GM18511 (cell line): ENCODE measurements at regions not wholly inside any gene's neighbourhood (a gene's known extent, or its start where the extent isn't known, plus 50 kb on each side); places are given as distances from the start of the nearest gene placed in this dataset.
"Not testable (repeated sequence)": the region's sequence is repeated elsewhere in the genome, so short reads cannot be mapped to it uniquely, and the experiment has no call there.

Source experiments
- ATAC-seq: cut with Tn5 transposase; IDR thresholded peaks from one replicate; pipeline ENCODE4 v1.9.1; 2021; ENCODE audit warnings: mild to moderate bottlenecking, moderate library complexity; ENCODE audit not compliant: unreplicated experiment

DNA sequence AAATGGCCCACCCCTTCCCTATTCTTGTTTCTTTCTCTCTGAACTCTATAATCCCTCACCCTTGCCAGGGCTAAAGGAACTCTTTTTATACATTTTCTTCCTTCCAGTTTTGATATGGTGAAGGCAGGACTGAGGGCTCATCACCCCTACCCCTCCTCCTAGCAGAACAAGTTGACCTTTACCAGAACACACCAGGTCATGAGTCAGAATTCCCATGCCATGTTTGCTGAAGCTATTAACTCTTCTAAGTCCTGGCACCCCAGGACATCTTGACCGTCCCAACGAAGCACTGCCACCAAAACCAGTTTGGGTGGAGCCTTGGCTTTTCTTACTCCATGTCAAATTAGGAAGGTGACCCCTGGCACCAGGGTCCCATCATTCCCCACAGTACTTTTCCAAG is 57.5 kb upstream of the DYNLT3 start:
- no peak for ATAC-seq

DNA sequence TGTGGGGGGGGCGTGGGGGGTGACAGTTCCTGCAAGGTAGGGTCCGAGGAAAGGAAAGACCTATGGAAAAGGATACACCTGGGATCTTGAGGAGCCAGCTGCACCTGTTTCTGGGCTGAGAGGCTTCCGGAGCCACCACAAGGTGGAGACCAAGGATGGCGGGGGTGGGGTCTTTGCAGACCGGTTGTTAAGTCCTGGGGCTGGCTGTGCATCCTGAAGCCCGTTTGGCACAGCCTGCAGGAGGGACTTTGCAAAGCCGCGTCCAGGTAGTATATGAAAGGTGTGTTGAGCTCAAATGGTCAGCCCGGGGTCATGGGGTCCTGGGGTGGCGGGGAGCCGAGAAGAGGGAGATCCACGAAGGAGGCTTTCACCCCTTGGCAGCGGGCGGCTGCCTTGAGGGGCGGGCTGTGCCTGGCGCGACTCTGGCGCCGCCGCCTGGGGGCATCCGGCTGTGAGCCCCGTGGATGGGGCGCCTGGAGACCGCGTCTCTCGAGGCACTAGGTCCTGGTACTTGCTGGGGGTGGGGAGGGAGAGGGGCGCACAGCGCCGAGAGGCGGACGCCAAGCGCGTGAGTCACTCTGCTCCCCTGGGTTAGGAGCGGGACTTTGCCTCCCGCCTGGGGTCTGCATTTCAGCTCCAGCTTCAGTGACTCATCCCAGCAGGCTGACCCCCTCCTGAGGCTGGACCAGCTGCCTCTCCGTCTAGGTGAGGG is 58.2 kb upstream of the DYNLT3 start:
- no peak for ATAC-seq

DNA sequence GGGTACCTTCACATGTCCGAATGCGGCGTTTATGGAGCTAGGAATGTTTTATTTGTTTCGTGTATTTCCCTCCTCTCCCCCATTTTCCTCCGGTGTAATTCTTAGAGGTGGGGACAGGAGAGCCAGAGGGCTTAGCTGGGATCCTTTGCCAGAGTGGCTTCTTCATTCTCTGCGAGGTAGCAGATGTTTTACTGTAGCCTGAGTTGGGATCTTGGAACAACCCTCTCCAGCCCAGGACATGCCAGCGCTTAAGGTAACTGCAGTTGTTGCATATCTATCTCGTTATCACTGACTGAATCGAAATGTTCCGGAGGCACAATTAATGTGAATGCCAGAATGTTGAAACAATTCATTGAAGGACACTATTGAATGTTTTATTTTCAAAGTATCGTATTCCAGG is 59.0 kb upstream of the DYNLT3 start:
- no peak for ATAC-seq

DNA sequence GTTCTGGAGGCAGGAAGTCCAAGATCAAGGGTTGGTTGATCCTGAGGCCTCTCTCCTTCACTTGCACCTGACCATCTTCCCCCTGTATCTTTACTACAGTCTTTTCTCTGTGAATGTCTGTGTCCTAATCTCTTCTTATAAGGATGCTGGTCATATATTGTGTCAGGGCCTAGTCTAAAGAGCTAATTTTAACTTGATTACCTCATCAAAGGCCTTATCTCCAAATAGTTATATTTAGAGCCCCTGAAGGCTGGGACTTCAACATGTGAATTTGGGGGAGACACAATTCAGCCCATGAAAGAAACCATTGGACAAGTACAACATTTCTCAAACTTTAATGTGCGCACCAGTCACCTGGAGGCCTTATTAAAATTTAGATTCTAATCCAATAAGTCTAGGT is 62.8 kb upstream of the DYNLT3 start:
- no peak for ATAC-seq

DNA sequence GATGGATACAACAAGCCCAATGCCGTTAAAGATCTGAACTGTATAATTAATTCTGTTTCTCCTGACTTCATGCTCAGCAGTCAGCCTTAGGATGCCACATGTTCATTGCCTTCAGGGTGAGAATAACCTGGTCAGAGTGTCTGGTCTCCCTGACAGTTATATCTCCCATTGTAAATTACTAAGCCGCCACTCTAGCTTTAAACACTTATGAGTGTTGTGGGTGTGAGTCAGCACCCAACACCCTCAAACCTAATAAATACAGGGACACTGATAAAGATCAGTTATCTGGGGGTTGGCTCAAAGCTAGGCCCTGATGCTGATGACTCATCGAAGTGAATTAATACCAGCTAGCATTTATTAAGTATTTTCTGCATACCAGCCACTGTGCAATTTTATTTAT is 64.9 kb upstream of the DYNLT3 start:
- ATAC-seq, result no peak

DNA sequence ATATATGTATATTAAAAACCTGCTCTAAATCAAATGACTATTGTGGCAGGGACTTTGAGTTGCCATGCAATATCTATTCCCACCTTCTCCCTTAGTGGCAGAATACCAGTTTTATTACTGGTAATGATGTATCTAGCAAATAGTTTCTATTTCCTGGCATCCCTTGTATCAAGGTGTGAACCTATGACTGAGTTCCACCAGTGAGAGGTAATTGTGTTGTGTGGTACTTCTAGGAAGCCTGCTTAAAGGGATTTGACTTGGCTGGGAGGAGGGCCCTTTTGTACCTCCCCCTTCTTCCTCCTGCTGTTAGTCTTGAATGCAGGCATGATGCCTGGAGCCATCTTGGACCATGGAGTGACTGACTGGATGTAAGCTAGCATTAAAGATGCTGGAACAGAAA is 65.4 kb upstream of the DYNLT3 start:
- no peak for ATAC-seq

DNA sequence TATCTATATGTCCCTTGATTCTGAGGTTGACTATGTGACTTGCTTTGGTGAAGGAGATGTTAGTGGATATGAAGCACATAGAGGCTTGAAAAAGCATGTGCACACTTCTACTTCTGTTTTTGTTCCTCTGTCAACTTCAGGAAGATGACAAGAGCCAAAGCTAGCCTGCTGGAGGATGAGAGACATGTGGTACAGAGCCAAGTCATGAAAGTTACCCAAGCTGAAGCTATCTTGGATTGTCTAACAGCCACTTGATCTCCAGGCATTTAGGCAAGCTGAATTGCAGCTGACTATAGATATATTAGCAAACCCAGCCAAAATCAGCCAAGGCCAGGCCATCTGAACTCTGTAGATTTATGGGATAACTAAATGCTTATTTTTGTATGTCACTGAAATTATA is 70.8 kb upstream of the DYNLT3 start:
- ATAC-seq, result no peak

DNA sequence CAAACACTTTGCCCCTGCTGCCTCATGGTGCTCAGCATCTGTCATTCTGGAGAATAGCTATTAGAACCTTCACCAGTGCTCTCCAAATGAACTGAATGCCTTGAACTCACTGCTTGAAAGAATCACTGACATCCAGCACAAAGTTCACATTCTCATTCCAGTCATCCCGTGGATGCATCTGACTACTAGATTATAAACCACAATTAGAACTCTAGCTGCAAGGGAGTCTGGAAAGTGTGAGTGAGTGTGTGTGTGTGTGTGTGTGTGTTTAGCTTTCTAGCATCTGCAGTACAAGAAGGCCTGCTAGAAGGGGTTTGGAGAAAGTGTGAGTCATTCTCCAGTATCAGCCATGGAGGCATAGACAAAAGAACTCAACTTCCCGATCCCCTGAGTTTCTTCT is 71.3 kb upstream of the DYNLT3 start:
- ATAC-seq, result no peak

DNA sequence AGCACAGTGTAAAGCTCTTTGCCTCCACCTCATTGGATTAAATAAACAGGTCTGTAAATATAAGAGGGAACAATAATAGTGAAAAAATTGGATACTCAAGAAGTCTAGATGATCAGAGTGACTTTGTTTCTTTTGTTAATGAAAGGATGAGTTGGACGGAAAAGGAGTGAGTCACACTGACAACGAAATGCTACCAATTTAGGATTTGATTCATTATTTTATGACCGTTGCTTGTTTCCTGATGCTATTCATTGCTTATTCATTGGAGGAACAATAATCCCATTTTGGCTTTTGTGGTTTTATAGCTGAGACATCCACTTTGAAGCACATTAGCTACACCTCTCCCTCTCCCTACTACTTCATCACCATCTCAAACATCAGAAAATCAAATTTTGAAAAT is 74.4 kb upstream of the DYNLT3 start:
- ATAC-seq, result no peak

DNA sequence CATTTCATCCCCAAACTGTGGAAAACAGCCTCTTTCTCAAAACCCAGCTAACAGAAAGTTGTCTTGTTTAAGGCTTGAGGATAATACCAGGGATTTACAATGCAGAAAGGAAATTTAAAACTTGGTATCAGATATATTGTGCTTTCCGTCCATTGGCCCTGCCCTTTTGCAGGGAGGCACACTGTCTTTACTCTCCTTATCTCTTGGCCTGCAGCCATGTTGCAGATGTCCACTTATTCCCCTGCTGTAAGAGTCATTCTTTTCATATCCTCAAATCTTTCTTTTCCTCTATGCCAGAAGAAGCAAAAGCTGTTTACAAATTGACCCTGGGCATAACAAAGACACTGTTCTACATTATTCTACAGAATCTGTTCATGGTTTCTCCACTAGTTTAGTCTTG is 75.6 kb upstream of the DYNLT3 start:
- no peak for ATAC-seq

DNA sequence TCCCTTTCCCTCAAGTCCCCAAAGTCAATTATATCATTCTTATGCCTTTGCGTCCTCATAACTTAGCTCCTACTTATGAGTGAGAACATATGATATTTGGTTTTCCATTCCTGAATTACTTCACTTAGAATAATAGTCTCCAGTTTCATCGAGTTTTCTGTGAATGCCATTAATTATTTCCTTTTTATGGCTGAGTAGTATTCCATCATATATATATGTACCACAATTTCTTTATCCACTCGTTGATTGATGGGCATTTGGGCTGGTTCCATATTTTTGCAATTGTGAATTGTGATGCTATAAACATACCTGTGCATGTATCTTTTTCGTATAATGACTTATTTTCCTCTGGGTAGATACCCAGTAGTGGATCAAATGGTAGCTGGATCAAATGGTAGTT is 78.4 kb upstream of the DYNLT3 start:
- not testable (repeated sequence) for ATAC-seq

DNA sequence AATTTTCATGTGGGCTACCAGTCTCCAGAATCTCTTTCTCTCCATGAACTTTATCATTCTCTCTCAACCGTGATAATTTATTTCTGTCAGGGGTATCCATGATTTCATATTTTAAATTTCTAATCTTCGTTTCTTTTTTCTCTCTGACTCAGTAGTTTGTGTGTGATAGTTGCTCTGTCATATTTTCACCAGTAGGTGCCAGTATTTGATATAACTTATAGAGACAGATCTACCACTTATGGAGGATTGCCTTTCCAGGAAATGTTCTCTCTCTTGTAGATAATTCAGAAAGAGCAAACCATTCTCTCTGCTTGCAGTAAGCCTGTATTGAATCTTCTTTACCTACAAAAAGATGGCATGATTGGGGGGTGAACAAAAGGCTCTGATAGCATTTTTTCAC is 79.3 kb upstream of the DYNLT3 start:
- peak; percentile 64 for ATAC-seq

DNA sequence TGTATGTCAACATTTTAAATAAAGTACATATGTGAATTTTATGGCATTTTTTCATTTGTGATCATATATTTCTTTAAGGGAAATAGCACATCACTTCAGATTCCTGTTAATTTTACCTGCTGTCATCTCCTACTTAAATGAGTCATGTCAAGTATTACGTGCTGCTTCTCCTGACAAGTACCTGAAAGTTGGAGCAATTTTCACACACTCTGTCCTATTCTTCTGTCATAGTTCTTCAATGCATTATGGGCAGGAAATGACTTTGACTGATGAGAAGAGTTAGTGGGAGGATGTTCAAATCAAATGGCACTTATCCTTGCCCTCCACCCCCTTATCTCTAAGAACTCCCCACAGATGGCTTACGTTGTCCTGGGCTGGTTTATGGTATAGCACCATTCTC is 64.2 kb upstream of the SYTL5 start:
- no peak for ATAC-seq

DNA sequence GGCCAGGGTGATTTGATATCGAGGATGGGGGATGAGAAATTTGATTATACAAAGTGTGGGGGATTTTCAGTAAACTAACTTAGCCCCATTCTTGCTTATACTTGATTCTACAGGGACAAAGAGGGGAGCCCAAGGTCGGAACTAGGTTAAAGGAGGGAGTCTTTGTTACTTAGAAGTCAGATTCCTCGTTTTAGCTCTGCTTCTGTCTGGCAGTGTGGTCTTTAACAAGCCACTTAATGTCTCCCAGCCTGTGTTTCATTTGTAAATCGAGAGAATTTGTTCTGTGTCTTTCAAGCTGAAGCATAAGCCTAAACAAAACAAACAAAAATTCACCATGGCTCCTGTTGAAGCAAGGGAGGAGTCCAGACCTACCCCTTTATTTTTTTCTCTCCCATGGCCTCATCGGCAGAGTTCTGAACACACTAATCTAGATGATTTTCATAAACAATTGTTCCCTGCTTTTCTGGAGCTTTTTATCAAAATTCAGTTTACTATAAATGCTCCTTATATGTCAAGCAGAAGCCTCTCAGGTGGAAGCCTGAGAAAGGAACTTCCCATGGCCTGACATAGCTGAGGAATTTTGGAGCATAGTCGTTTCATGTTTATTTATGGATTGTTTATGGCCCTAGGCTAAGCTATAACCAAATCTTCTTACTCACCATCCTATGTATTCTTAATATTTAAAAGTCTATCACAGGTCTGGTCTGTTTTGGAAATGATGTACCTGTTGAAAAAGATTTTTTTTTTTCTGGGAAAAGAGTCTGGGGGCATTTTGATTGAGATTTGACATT is 62.6 kb upstream of the SYTL5 start:
- no peak for ATAC-seq

DNA sequence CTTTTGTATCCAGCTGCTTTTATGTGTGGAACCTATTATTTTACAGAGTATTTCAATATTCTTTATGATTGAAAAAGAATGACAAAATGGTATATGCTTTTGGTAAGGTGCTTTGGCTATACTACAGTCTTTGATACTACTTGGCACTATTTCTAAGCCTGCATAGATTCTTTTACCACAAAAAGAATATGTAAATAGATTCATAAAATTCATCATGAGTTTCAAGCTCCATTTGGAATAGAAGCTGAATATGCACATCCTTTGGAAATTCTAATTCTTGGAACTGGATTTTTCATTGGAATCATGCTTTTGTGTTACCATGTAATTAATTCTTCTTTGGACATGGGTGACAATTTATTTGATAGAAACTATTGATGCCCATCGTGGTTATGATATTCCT is 60.2 kb upstream of the SYTL5 start:
- no peak for ATAC-seq

DNA sequence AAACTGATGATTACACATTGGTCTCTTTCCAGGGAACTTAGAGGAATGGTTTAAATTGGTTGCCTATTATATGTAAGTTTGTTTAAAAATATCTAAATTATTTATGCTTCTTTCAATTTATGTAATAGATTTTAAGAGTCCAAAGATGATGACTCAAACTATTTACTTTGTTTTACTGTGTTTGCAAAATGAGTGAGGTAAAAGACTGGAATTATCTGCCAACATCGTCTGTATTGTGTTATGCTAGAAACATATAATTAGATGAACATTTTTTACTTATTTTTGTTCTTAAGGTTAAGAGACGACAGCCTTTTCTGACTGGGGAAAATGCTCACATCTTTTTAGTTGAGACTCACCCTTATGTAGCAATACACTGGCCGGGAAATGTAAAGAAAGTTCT is 51.1 kb upstream of the SYTL5 start:
- no peak for ATAC-seq

DNA sequence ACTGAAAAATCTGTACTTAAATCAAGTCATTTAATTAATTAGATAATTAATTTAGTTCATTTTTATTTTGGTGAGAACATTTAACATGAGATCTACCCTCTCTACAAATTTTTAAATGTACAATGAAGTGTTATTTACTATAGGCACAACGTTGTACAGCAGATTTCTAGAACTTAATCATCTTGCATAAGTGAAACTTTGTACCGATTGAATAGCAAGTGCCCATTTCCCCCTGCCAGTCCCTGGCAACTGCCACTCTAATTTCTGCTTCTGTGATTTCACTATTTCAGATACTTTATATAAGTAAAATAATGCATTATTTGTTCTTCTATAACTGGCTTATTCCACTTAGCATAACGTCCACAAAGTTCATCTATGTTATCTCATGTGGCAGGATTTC is 50.1 kb upstream of the SYTL5 start:
- ATAC-seq, result no peak
